ENCODE measurements at regions not wholly inside any gene's neighbourhood (a gene's known extent, or its start where the extent isn't known, plus 50 kb on each side); places are given as distances from the start of the nearest gene placed in this dataset.

DNA sequence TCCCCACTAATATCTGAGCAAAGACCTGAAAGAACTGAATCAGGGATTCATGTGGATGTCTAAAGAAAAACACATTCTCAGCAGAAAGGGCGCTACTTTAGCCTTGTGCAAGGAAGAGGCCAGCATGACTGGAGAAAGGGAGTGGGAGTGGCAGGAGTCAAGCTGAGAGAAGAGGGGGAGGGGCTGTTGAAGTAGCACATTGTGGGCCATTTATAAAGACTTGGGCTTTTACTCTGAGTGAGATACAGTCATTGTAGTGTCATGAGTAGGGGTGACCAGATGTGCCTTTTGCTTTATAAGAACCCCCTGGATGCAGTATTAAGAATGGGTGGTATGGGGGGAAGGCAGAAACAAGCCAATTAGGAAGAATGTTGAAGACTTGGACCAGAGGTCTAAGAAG is 452.8 kb downstream of the ENC1 start:
- DNase-seq (ENCODE audit: low read depth in 2 of 2) = no peak

DNA sequence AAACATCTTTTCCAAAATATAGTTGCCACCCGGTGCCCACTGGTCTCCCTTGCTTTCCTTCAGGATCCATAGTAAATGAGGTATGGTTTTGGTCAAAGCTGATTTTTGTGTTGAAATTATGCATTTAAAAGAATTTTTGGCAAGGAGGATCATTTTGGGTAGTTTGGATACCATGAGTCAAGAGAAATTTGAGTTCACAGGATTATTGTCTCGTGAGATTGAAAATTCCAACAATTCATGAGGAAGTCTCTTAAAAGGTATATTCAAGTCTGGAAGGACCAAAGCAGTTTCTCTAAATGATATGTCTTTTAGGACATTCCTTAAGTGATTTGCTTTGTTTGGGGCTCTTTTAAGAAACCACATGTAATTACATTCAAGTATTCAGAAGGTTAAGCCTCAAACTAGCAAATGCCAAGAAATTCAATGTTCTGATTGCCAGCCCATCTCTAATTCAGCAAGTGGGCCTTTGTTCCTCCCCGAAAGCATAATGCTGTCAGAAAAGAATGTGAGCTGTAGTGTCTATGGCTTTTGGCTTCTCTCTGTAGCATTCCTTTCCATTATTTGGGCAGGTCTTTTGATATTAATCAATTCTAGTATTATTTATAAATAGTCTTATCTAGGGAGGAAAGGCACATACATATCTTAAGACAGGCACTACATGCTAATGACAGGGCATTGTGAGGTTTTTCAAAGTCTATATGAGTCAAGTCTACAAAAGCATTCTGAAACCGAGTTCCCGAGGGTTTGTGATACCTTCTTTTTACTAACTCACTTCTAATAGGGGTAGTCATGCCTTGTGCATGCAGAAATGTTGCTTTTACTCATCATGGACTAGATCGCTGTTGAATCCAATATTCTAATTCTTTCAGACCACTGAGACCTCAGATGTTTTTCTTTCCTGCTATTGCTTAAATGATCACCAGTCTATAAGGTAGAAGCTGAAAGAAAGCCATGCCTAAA is 453.9 kb downstream of the ENC1 start:
- no peak for DNase-seq (ENCODE audit: low read depth in 2 of 2)

DNA sequence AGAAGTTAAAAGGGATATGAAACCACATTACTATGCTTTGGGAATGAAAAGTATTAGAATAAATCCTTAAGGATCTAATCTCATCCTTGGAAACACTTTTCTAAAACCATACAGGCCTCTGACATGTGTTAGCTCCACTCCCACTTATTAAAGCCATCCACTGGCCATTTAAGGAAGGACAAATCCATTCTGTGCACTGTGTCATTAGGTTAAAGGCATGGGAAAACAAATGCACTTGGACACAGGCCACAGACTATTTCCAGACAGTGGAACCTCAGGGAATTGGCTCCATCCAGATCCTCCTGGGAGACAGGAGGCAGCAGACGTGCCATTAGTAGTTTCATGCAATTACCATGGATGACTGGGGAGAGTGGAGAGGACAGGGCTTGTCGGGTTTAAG is 454.9 kb downstream of the ENC1 start:
- no peak for DNase-seq (ENCODE audit: low read depth in 2 of 2)

DNA sequence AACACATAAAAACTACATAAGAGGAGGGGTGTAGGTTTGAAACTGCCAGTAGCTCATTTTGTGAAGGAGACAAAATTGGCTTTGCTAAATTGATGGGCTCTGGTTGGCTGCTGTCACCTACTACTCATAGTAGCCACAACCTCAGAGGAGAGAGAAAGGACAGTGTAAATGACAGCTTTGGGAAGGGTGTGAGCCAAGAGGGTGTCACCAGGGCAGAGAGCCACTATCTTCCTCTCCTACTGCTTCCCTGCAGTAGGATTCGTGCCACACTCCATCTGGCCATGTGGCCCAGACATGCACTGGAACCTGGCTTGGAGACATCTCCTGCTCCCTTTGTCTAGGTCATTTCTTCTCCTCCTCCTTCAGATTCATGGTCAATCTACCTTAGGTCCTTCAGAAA is 455.9 kb downstream of the ENC1 start:
- DNase-seq (ENCODE audit: low read depth in 2 of 2) = no peak

DNA sequence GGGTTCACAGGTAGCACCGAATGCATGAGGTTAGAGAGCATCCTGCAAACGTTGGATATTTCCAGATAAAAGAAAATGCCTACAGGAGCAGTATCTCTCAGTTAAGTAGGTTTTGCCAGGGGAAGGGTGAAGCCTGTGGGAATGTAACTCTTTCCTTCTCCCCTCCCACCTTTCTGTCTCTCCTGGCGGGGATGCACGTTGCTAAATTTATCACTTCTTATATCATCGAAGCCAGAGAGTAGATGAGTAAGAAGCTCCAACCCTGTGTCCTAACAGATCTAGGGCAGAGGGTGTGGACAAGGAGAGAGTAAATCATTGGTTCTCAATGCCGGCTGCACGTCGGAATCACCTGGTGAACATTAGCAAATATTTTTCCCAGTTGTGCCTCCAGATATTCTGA is 457.5 kb downstream of the ENC1 start:
- DNase-seq (ENCODE audit: low read depth in 2 of 2) = no peak

DNA sequence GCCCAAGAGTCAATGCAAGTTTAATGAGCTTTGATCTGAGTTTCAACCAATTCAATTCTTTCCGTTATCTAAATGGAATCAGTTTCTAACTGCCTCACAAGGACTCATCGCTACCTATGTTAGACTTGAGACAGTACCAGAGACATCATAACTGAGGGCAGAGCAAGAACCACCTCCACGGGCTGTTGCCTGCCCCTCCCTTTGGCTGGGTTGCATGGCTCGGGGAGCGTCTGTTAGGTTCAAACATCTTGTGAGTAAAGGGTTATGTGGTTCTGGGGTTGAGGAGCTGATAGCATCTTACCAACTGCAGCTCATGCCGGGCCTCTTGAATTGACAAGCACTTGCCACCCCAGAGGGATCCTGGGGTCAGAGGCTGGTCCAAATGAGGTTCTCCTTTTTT is 457.9 kb downstream of the ENC1 start:
- DNase-seq (ENCODE audit: low read depth in 2 of 2) = no peak

DNA sequence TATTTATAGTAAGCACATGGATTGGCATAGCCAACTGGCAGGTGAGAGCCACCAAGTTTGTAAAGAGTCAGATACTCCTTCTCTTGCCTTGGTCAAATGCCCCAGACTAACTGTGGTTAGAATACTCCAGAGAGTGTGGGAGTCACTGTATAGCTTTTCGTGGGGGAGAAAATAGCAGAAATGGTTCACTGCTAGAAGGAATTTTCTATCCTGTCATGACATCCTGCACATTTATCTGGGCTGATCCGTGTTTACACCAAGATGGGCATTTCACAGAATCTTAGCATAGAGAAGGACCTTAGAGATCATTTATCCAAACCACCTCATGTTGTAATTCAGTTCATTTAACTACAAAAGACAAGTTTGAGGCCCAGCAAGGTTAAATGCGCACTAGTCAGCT is 460.8 kb downstream of the ENC1 start:
- no peak for DNase-seq (ENCODE audit: low read depth in 2 of 2)

DNA sequence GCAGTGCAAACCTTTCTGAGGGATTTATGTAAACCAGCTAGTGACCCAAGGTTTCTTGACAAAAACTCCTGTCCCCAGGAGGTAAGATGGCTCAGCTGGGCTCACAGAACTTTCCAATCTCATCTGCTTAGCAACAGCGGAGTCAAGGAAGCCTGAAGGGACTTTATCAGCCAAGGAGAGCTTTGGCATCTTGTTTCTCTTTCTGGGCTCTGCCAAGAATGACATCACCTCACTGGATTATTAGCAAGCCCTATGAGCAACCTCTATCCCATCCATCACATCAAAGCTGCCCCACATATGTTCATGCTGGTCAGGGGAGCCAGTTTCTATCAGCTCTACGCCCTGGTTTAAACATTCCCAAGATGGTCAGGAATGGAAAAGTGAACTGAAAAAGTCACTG is 461.3 kb downstream of the ENC1 start:
- DNase-seq (ENCODE audit: low read depth in 2 of 2) = no peak

DNA sequence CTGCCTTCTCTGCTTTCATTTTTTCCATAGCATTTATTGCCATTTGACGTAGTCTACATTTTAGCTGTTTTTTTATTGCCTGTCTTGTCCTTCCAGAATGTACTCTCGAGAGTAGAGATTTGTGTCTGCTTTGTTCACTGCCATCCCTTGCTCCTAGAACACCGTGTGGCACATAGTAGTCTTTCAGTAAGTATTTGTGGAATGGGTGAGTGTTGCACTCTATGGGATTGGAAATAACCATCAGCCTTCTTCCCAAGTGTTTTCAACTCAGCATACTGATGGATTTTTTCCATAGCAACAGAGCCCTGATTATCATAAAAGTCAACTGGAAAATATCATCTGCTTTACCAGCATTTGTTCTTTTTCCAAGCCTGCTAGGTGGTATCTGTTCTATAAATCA is 462.6 kb downstream of the ENC1 start:
- no peak for DNase-seq (ENCODE audit: low read depth in 2 of 2)

DNA sequence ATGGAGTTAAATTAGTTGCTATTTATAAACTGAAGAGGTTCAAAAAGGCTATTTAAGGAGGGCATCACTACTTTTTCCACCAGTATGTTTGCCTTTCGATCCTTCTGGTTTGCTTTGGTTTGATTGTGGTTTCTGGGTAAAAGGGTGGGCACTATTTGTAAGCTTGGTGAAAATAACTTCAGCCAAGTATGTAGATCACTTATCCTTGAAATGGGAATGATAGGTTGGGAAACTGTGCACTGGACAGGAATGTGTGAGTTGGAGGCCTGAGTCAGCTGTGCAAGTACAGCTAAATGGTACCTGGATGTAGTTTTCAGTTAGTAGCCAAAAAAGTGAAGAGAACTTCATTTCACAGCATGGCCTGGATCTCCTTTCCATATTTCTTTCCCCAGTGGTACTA is 466.2 kb downstream of the ENC1 start:
- no peak for DNase-seq (ENCODE audit: low read depth in 2 of 2)

DNA sequence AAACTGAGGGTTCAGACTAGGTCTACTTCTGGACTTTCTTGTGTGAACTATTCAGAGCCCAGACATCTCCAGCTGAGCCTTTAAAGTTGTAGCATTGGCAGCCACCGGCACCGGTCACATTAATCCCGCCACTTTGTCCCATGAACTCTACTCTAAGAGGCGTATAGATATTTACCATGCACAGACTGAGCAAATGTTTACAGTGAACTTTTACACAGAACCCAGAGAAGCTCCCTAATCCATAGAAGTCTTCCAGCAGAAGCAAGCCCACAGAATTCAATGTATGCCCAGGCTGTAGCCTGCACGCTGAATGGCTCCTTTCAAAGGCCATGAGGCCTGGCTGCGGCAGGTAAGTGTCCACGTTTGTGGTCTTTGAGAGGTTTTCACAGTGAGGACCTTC is 466.9 kb downstream of the ENC1 start:
- no peak for DNase-seq (ENCODE audit: low read depth in 2 of 2)

DNA sequence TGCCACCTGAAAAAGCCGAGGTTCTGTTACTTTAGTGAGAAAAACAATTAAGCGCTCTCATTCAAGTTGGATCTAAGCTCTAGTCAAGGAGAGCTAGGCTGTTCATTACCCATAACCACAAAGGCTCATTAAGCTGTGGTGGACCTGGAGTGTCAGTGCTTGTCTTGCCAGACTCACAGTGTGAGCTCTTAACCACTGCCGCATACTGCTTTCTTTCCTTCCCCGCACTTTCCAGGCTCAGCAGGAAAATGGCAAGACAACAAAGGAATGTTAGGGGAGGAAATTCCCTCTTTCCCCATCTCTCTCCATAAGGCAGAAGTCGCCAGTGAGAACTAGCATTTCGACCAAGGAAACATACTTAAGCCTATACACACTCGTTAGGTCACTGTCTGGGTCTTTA is 467.3 kb downstream of the ENC1 start:
- DNase-seq (ENCODE audit: low read depth in 2 of 2) = no peak

DNA sequence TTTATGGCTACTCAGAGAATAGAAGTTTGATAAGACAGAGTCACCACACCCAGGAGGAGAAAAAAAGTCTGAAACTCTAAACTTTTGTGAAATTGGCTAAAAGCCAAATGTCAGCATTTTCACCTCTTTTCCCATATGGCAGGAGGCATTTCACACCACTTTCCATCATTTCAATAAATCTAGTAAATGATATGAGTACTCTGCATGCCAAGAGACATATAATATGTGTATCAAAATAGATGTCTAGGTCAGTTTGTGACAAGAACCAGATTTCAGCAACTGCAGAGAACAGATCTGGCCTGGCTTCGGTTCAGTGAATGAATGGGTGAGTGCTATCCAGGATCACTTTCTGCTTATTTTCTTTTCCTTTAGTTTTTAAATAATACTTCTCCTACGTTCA is 470.8 kb downstream of the ENC1 start:
- no peak for DNase-seq (ENCODE audit: low read depth in 2 of 2)

DNA sequence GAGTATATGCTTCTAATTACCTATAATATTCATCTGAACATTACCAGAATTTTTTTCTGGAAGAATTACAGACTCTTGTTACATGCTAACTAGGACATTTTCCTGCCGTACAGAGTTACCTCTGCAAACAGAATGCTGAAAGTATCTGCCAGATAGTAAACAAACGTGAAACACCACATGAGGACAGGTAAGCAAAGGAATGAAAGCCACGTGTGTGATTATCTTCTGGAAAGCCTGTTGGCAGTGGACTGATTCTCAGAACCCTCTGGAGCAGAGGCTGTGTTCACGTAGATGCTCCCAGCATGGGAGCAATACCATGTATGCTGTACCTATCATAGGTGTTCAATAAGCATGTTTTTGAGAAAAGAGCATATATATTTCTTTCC is 472.6 kb downstream of the ENC1 start:
- no peak for DNase-seq (ENCODE audit: low read depth in 2 of 2)

DNA sequence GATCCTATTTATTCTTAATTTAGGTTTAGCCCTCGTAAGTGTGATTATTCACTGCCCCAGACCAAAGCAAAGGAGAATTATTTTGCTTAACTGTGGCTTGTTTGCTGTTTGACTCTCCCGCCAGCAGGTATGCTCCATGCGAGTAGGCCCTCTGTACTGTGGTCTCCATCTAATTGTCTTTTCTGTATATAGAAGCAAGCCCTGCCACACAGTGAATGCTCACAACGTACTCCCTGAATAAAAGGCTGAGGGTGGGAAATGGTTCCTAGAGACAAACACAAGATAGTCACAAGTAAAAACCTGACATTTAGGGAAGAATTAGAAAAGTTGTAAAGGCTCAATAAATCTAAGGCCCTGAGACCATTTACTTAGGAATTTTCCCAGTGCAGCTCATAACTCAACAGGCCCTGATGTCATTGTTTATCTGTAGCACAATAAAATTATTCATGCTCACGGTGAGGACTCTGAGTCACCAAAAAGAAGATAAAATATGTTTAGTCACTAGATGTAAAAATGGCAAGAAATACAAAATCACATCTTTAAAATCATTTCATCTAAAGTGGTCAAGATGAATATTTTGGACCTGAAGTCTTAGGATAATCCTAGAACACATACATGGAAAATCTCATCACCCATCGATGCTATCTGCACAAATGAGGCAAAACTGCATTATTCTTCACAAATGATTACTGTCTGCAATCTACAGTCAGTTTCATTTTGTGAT is 473.2 kb downstream of the ENC1 start:
- DNase-seq (ENCODE audit: low read depth in 2 of 2) = no peak

DNA sequence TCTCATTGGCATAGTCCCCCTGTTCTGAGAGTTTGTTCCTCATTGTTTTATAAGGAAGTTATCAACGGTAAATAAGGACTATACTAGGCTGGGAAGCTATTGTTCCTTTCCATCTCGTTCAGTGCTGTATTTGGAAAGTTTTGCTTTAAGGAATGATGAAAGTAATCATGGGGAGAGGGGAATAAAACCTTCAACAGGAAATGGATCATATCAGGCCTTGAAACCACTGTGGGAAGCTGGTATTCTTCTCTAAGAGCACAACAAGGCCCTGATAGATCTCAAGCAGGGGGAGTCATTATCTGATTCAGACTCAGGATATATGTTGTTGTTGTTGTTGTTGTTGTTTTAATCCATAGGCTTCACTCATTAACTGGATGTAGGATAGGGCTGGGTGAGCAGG is 474.5 kb downstream of the ENC1 start:
- DNase-seq (ENCODE audit: low read depth in 2 of 2) = no peak

DNA sequence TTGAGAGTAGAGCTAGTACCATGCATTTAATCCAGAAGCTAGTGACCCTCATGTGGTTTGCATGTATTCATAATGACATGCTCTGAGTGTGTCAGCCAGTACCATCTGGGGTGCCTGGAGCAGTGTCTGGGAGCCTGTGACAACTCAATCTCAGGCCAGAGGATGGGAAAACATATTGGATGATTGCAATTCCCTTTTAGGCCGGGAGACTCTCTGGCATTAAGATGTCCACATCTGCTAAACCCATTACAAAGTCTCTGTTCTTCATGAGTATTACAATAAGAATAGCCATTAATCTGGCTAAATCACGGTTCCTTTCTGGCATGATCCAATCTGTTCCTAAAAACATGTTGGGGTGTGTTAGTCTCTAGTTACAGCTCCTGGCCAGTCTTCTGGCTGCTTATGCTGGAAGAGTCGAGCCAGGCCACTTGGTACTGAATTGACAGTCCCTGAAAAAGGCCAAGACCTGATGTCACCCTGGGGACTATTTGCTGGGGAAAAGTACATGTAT is 475.7 kb downstream of the ENC1 start:
- DNase-seq (ENCODE audit: low read depth in 2 of 2) = no peak

DNA sequence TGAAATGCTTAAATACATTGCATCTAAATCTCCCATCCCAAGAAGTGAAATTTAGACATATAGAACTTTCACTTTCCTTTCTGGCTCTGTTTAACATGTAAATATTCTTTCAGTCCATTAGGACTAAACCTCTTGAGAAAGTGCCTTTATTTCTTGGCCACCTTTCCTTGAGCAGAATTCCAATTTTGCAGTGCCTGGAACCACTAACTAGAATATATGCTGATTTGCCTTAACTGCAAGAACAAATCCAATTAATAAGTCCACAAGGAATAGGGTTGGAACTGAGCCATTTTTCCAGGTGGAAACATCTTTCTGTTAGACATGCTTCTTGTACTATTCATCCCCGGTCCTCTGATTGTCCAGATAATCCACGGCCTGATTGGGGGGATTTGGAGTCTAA is 478.0 kb downstream of the ENC1 start:
- no peak for DNase-seq (ENCODE audit: low read depth in 2 of 2)

DNA sequence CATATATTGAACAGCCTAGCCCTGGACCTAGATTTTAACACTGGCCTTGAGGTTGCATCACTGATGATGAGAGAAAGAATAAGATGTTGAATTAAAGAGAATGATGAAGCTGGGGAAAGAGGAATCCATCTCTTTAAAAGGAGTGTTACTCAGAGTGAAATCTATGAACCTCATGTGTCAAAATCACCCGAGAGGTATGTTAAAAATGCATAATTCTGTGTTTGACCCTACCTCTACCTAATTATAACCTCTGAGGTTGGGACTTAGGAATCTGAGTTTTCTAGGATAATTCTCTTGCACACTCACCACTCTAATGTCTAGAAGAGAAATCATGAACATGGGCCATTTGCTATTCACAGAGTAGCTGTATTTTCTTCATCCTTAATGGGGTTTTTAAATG is 479.4 kb downstream of the ENC1 start:
- no peak for DNase-seq (ENCODE audit: low read depth in 2 of 2)

DNA sequence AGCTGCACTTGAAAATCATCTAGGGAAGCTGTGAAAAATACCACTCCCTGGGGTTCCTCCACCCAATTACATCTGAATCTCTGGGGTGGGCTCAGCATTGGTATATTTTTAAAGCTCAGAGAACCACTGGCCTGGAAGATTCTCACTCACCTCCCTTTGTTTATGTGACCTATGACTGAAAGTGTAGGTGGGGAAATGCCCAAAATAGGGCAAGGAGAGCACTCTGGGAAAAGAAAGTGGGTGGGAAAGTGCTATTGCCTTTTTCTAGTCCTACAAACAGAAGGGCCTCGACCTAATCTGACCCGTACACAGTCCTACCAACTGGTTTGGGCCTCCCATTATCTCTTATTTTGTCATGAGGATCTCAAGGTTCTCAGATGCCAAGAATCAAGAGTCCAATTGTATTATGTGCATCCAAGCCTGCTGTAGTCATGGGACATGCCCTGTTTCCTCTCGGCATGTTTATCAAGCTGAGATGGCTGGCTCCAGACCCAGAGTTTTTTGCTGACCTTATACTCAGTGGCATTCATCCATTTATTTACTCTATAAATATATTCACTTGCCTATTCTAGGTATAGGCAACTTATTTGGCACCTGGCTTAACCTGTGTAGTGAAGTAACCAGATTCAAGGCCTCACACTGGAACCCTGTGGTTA is 483.7 kb downstream of the ENC1 start:
- DNase-seq (ENCODE audit: low read depth in 2 of 2) = no peak

DNA sequence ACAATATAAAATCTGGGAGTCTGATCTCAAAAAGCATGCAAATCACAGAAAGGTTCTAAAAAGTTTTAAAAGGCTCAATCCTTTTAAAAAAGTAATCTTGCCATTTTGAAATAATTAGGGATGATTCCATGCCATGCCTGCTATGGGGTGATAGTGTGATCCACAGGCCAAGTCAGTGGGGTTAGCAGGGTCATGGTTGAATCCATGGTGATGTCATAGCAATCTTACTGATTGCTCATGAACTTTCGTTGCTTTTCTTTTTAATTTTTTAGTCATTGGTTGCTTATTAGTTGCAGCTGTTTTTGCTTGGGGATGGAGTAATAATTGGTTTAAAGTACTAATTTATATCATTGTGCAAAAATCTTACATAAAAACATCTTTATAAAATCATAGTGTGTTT is 485.0 kb downstream of the ENC1 start:
- DNase-seq (ENCODE audit: low read depth in 2 of 2) = no peak

DNA sequence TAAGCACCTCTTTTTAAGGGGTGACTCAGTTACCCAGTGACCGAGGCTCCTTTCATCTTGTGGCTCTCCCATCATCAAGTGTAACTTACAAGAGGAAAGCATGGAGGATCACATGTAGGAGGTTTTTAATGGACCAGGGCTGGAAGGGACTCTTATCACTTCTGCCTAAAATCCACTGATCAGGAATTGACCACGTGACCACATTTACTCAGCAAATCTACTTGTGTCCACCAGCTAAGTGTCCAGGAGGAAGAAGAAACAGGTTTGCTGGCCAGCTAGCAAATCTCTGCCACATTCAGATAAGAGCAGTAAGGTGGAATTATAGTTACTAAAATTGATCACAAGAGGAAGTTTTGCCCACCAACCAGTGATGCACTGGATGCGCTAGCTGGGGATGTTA is 486.0 kb downstream of the ENC1 start:
- DNase-seq (ENCODE audit: low read depth in 2 of 2) = no peak
